Ishikawa (cell line): ENCODE measurements at regions not wholly inside any gene's neighbourhood (a gene's known extent, or its start where the extent isn't known, plus 50 kb on each side); places are given as distances from the start of the nearest gene placed in this dataset.

Experiments
- CEBPB ChIP-seq: IDR thresholded peaks from 2 replicates; pipeline ENCODE4 v1.6.1; 2012
- EP300 ChIP-seq: IDR thresholded peaks from 2 replicates; pipeline ENCODE4 v1.6.1; 2012; ENCODE audit warnings: borderline replicate concordance
- FOXM1 ChIP-seq: IDR thresholded peaks from 2 replicates; pipeline ENCODE4 v1.6.1; 2012; ENCODE audit warnings: low read depth, borderline replicate concordance
- MAX ChIP-seq: IDR thresholded peaks from 2 replicates; pipeline ENCODE4 v1.6.1; 2012
- RAD21 ChIP-seq: IDR thresholded peaks from 2 replicates; pipeline ENCODE4 v1.6.1; 2012; ENCODE audit warnings: low read depth
- REST ChIP-seq: IDR thresholded peaks from 2 replicates; pipeline ENCODE4 v1.6.1; 2012; ENCODE audit warnings: low read depth, mild to moderate bottlenecking
- TAF1 ChIP-seq: IDR thresholded peaks from 2 replicates; pipeline ENCODE4 v1.6.1; 2012; ENCODE audit warnings: low read depth, mild to moderate bottlenecking
- TCF12 ChIP-seq: IDR thresholded peaks from 2 replicates; pipeline ENCODE4 v1.6.1; 2012; ENCODE audit warnings: low read depth

- TF ChIP-seq EP300 (no peak), CEBPB (no peak), RAD21 (no peak), REST (no peak), TAF1 (no peak), TCF12 (no peak), FOXM1 (no peak), MAX (no peak)
Observed at GRCh38 chr7:118449797-118450567, 225.5 kb downstream of the ANKRD7 start.
